K562 (cell line): ENCODE measurements at regions not wholly inside any gene's neighbourhood (a gene's known extent, or its start where the extent isn't known, plus 50 kb on each side); places are given as distances from the start of the nearest gene placed in this dataset.

Experiments used
- JUN ChIP-seq, 2 experiments: sonication (generic) in 1 of 2; formaldehyde crosslinking in 1 of 2; IDR thresholded peaks; 2 replicates each; pipeline versions ENCODE4 v1.6.1 to v1.8.0; 2012 to 2022; ENCODE audit warnings: borderline replicate concordance in 2 of 2, mild to moderate bottlenecking in 2 of 2, improper control_type of control experiment in 1 of 2, low read depth in 1 of 2, low read length in 1 of 2, missing genetic modification reagents in 1 of 2
- PHTF2 ChIP-seq: fragments of 250-450 bp; sonication (Bioruptor Pico); IDR thresholded peaks from 2 replicates; pipeline ENCODE4 v1.5.0; 2021; ENCODE audit warnings: mild to moderate bottlenecking
- ZBTB1 ChIP-seq: sonication (generic); formaldehyde crosslinking; IDR thresholded peaks from 2 replicates; pipeline ENCODE4 v1.8.1; 2023; ENCODE audit warnings: missing genetic modification reagents, low read depth, mild to moderate bottlenecking, borderline replicate concordance
- TF ChIP-seq, protein P1 (sequence below): fragments of 250-450 bp; sonication (Bioruptor Pico); IDR thresholded peaks from 2 replicates; pipeline ENCODE4 v1.4.0; 2020
- TF ChIP-seq, protein P2 (sequence below): sonication (generic); formaldehyde crosslinking; IDR thresholded peaks from 2 replicates; pipeline ENCODE4 v1.8.0; 2022; ENCODE audit warnings: mild to moderate bottlenecking, missing genetic modification reagents
- TF ChIP-seq, protein P3 (sequence below): fragments of 250-450 bp; sonication (Bioruptor Pico); IDR thresholded peaks from 2 replicates; pipeline ENCODE4 v1.4.0; 2020
- TF ChIP-seq, protein P4 (sequence below): fragments of 450-650 bp; IDR thresholded peaks from one replicate; pipeline ENCODE4 v1.6.1; 2018; ENCODE audit warnings: mild to moderate bottlenecking, moderate library complexity; ENCODE audit not compliant: partially characterized antibody
- TF ChIP-seq, protein P5 (sequence below), 2 experiments: fragments of 450-650 bp in 1 of 2; sonication (generic) in 1 of 2; formaldehyde crosslinking; conservative IDR thresholded peaks; 2 replicates each; pipeline versions ENCODE4 v1.4.0 to v1.8.1; 2020 to 2022; ENCODE audit warnings: mild to moderate bottlenecking in 1 of 2, missing genetic modification reagents in 1 of 2
- TF ChIP-seq, protein P6 (sequence below): fragments of 450-650 bp; IDR thresholded peaks from 2 replicates; pipeline ENCODE4 v1.6.1; 2016; ENCODE audit warnings: borderline replicate concordance

DNA sequence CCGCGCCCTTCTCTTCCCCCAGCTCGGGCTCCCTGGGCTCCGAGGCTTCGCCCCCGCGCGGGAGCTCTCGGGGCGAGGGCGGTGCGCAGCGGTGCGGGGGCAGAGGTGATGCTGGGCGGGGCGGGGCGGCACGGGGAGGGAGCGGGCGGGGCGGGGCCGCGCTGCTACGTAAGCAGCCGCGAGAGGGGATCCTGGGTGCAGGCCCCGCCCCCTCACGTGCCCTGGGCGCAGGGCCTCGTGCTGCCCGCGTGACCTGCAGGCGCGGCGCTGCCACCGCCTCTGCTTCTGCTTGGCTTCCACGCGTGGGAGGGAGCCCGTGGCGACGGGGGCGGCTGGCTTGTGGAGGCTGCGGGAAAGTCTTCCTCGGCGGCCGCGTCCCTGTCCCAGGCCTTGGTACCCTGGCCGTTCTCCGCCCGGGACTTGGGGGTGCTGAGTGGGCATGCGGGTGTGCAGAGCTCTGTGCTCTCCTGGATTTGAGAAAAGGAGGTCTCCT, 132.6 kb upstream of the HSD17B12 start (continued):
- TF ChIP-seq JUN (IDR thresholded peaks at IDR 0.05; ENCODE audit: borderline replicate concordance, low read depth, low read length) (no peak), JUN (CRISPR knock-in tag; IDR thresholded peaks at IDR 0.05; ENCODE audit: borderline replicate concordance) (no peak), ZBTB1 (CRISPR knock-in tag) (0 out of 2 replicates have a peak, but pooled peaks have one; percentile 46), PHTF2 (no peak)
- TF ChIP-seq, protein P1, sequence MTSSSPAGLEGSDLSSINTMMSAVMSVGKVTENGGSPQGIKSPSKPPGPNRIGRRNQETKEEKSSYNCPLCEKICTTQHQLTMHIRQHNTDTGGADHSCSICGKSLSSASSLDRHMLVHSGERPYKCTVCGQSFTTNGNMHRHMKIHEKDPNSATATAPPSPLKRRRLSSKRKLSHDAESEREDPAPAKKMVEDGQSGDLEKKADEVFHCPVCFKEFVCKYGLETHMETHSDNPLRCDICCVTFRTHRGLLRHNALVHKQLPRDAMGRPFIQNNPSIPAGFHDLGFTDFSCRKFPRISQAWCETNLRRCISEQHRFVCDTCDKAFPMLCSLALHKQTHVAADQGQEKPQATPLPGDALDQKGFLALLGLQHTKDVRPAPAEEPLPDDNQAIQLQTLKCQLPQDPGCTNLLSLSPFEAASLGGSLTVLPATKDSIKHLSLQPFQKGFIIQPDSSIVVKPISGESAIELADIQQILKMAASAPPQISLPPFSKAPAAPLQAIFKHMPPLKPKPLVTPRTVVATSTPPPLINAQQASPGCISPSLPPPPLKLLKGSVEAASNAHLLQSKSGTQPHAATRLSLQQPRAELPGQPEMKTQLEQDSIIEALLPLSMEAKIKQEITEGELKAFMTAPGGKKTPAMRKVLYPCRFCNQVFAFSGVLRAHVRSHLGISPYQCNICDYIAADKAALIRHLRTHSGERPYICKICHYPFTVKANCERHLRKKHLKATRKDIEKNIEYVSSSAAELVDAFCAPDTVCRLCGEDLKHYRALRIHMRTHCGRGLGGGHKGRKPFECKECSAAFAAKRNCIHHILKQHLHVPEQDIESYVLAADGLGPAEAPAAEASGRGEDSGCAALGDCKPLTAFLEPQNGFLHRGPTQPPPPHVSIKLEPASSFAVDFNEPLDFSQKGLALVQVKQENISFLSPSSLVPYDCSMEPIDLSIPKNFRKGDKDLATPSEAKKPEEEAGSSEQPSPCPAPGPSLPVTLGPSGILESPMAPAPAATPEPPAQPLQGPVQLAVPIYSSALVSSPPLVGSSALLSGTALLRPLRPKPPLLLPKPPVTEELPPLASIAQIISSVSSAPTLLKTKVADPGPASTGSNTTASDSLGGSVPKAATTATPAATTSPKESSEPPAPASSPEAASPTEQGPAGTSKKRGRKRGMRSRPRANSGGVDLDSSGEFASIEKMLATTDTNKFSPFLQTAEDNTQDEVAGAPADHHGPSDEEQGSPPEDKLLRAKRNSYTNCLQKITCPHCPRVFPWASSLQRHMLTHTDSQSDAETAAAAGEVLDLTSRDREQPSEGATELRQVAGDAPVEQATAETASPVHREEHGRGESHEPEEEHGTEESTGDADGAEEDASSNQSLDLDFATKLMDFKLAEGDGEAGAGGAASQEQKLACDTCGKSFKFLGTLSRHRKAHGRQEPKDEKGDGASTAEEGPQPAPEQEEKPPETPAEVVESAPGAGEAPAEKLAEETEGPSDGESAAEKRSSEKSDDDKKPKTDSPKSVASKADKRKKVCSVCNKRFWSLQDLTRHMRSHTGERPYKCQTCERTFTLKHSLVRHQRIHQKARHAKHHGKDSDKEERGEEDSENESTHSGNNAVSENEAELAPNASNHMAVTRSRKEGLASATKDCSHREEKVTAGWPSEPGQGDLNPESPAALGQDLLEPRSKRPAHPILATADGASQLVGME: no peak
- TF ChIP-seq, protein P2, sequence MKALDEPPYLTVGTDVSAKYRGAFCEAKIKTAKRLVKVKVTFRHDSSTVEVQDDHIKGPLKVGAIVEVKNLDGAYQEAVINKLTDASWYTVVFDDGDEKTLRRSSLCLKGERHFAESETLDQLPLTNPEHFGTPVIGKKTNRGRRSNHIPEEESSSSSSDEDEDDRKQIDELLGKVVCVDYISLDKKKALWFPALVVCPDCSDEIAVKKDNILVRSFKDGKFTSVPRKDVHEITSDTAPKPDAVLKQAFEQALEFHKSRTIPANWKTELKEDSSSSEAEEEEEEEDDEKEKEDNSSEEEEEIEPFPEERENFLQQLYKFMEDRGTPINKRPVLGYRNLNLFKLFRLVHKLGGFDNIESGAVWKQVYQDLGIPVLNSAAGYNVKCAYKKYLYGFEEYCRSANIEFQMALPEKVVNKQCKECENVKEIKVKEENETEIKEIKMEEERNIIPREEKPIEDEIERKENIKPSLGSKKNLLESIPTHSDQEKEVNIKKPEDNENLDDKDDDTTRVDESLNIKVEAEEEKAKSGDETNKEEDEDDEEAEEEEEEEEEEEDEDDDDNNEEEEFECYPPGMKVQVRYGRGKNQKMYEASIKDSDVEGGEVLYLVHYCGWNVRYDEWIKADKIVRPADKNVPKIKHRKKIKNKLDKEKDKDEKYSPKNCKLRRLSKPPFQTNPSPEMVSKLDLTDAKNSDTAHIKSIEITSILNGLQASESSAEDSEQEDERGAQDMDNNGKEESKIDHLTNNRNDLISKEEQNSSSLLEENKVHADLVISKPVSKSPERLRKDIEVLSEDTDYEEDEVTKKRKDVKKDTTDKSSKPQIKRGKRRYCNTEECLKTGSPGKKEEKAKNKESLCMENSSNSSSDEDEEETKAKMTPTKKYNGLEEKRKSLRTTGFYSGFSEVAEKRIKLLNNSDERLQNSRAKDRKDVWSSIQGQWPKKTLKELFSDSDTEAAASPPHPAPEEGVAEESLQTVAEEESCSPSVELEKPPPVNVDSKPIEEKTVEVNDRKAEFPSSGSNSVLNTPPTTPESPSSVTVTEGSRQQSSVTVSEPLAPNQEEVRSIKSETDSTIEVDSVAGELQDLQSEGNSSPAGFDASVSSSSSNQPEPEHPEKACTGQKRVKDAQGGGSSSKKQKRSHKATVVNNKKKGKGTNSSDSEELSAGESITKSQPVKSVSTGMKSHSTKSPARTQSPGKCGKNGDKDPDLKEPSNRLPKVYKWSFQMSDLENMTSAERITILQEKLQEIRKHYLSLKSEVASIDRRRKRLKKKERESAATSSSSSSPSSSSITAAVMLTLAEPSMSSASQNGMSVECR (CRISPR knock-in tag): no peak
- TF ChIP-seq, protein P3, sequence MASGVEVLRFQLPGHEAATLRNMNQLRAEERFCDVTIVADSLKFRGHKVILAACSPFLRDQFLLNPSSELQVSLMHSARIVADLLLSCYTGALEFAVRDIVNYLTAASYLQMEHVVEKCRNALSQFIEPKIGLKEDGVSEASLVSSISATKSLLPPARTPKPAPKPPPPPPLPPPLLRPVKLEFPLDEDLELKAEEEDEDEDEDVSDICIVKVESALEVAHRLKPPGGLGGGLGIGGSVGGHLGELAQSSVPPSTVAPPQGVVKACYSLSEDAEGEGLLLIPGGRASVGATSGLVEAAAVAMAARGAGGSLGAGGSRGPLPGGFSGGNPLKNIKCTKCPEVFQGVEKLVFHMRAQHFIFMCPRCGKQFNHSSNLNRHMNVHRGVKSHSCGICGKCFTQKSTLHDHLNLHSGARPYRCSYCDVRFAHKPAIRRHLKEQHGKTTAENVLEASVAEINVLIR (CRISPR knock-in tag): no peak
- TF ChIP-seq, protein P4, sequence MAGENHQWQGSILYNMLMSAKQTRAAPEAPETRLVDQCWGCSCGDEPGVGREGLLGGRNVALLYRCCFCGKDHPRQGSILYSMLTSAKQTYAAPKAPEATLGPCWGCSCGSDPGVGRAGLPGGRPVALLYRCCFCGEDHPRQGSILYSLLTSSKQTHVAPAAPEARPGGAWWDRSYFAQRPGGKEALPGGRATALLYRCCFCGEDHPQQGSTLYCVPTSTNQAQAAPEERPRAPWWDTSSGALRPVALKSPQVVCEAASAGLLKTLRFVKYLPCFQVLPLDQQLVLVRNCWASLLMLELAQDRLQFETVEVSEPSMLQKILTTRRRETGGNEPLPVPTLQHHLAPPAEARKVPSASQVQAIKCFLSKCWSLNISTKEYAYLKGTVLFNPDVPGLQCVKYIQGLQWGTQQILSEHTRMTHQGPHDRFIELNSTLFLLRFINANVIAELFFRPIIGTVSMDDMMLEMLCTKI: no peak
- TF ChIP-seq, protein P5, sequence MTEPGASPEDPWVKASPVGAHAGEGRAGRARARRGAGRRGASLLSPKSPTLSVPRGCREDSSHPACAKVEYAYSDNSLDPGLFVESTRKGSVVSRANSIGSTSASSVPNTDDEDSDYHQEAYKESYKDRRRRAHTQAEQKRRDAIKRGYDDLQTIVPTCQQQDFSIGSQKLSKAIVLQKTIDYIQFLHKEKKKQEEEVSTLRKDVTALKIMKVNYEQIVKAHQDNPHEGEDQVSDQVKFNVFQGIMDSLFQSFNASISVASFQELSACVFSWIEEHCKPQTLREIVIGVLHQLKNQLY (CRISPR knock-in tag; conservative IDR thresholded peaks at IDR 0.05): 0 out of 4 replicates have a peak, but pooled peaks of 1 of the 2 experiments have one; percentile 78
- TF ChIP-seq, protein P6, sequence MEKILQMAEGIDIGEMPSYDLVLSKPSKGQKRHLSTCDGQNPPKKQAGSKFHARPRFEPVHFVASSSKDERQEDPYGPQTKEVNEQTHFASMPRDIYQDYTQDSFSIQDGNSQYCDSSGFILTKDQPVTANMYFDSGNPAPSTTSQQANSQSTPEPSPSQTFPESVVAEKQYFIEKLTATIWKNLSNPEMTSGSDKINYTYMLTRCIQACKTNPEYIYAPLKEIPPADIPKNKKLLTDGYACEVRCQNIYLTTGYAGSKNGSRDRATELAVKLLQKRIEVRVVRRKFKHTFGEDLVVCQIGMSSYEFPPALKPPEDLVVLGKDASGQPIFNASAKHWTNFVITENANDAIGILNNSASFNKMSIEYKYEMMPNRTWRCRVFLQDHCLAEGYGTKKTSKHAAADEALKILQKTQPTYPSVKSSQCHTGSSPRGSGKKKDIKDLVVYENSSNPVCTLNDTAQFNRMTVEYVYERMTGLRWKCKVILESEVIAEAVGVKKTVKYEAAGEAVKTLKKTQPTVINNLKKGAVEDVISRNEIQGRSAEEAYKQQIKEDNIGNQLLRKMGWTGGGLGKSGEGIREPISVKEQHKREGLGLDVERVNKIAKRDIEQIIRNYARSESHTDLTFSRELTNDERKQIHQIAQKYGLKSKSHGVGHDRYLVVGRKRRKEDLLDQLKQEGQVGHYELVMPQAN: no peak
